ENCODE measurements at regions not wholly inside any gene's neighbourhood (a gene's known extent, or its start where the extent isn't known, plus 50 kb on each side); places are given as distances from the start of the nearest gene placed in this dataset.

- H3K4me1 ChIP-seq (ENCODE audit: control insufficient read depth, insufficient read depth, low read length, unreplicated experiment): peaks cover 15% of the 10 kb centered on the region
- no peak overlapping the region for H3K4me3 ChIP-seq (ENCODE audit: low read depth, low read length)
- no peak overlapping the region for H3K27ac ChIP-seq (ENCODE audit: low read depth, low read length)
- H3K79me2 ChIP-seq (ENCODE audit: control insufficient read depth, insufficient read depth, low read length, unreplicated experiment): no peaks in the 10 kb centered on the region
- H3K36me3 ChIP-seq (ENCODE audit: insufficient read depth, low read length): no peaks in the 10 kb centered on the region
- H2AFZ ChIP-seq (ENCODE audit: low read length, unreplicated experiment): no peak overlapping the region
- no peaks in the 10 kb centered on the region for H3K27me3 ChIP-seq (ENCODE audit: insufficient read depth, low read length)
Observed at GRCh38 chr13:99053636-99054233, 75.9 kb upstream of the DOCK9 start.

- Histone ChIP-seq H3K4me3 (ENCODE audit: low read depth, low read length) (no peak overlapping the region), H3K79me2 (ENCODE audit: control insufficient read depth, insufficient read depth, low read length, unreplicated experiment) (no peaks in the 10 kb centered on the region), H3K36me3 (ENCODE audit: insufficient read depth, low read length) (no peaks in the 10 kb centered on the region), H3K27ac (ENCODE audit: low read depth, low read length) (no peak overlapping the region), H3K27me3 (ENCODE audit: insufficient read depth, low read length) (no peaks in the 10 kb centered on the region), H2AFZ (ENCODE audit: low read length, unreplicated experiment) (no peak overlapping the region), H3K4me1 (ENCODE audit: control insufficient read depth, insufficient read depth, low read length, unreplicated experiment) (peaks cover 15% of the 10 kb centered on the region)
Observed at GRCh38 chr13:99055281-99055680, 77.4 kb upstream of the DOCK9 start.

- no peaks in the 10 kb centered on the region for H3K27me3 ChIP-seq (ENCODE audit: insufficient read depth, low read length)
- no peak overlapping the region for H3K27ac ChIP-seq (ENCODE audit: low read depth, low read length)
- H3K4me1 ChIP-seq (ENCODE audit: control insufficient read depth, insufficient read depth, low read length, unreplicated experiment): peaks cover 15% of the 10 kb centered on the region
- H3K4me3 ChIP-seq (ENCODE audit: low read depth, low read length): no peak overlapping the region
- no peaks in the 10 kb centered on the region for H3K36me3 ChIP-seq (ENCODE audit: insufficient read depth, low read length)
- H2AFZ ChIP-seq (ENCODE audit: low read length, unreplicated experiment): no peak overlapping the region
- no peaks in the 10 kb centered on the region for H3K79me2 ChIP-seq (ENCODE audit: control insufficient read depth, insufficient read depth, low read length, unreplicated experiment)
Observed at GRCh38 chr13:99055735-99056134, 77.9 kb upstream of the DOCK9 start.

- Histone ChIP-seq H3K36me3 (ENCODE audit: insufficient read depth, low read length) (no peaks in the 10 kb centered on the region), H2AFZ (ENCODE audit: low read length, unreplicated experiment) (no peak overlapping the region), H3K27ac (ENCODE audit: low read depth, low read length) (no peak overlapping the region), H3K79me2 (ENCODE audit: control insufficient read depth, insufficient read depth, low read length, unreplicated experiment) (no peaks in the 10 kb centered on the region), H3K27me3 (ENCODE audit: insufficient read depth, low read length) (no peaks in the 10 kb centered on the region), H3K4me3 (ENCODE audit: low read depth, low read length) (no peak overlapping the region), H3K4me1 (ENCODE audit: control insufficient read depth, insufficient read depth, low read length, unreplicated experiment) (peaks cover 15% of the 10 kb centered on the region)
Observed at GRCh38 chr13:99056381-99057014, 78.6 kb upstream of the DOCK9 start.

- peaks cover 15% of the 10 kb centered on the region for H3K4me1 ChIP-seq (ENCODE audit: control insufficient read depth, insufficient read depth, low read length, unreplicated experiment)
- H3K27ac ChIP-seq (ENCODE audit: low read depth, low read length): no peak overlapping the region
- H3K4me3 ChIP-seq (ENCODE audit: low read depth, low read length): no peak overlapping the region
- H3K27me3 ChIP-seq (ENCODE audit: insufficient read depth, low read length): no peaks in the 10 kb centered on the region
- no peaks in the 10 kb centered on the region for H3K79me2 ChIP-seq (ENCODE audit: control insufficient read depth, insufficient read depth, low read length, unreplicated experiment)
- H2AFZ ChIP-seq (ENCODE audit: low read length, unreplicated experiment): no peak overlapping the region
- H3K36me3 ChIP-seq (ENCODE audit: insufficient read depth, low read length): no peaks in the 10 kb centered on the region
Observed at GRCh38 chr13:99057310-99057975, 79.6 kb upstream of the DOCK9 start.

GRCh38 chr13:99058527-99059495 lies 80.9 kb upstream of the DOCK9 start:
- Histone ChIP-seq H3K79me2 (ENCODE audit: control insufficient read depth, insufficient read depth, low read length, unreplicated experiment) (no peaks in the 10 kb centered on the region), H3K27me3 (ENCODE audit: insufficient read depth, low read length) (no peaks in the 10 kb centered on the region), H3K4me3 (ENCODE audit: low read depth, low read length) (no peak overlapping the region), H3K36me3 (ENCODE audit: insufficient read depth, low read length) (no peaks in the 10 kb centered on the region), H3K27ac (ENCODE audit: low read depth, low read length) (no peak overlapping the region), H2AFZ (ENCODE audit: low read length, unreplicated experiment) (no peak overlapping the region), H3K4me1 (ENCODE audit: control insufficient read depth, insufficient read depth, low read length, unreplicated experiment) (peaks cover 19% of the 10 kb centered on the region)

- no peaks in the 10 kb centered on the region for H3K79me2 ChIP-seq (ENCODE audit: control insufficient read depth, insufficient read depth, low read length, unreplicated experiment)
Observed at GRCh38 chr13:99059498-99060075, 81.7 kb upstream of the DOCK9 start.

GRCh38 chr13:99061411-99061810 lies 83.5 kb upstream of the DOCK9 start:
- Histone ChIP-seq H3K27me3 (ENCODE audit: insufficient read depth, low read length) (no peaks in the 10 kb centered on the region), H3K4me1 (ENCODE audit: control insufficient read depth, insufficient read depth, low read length, unreplicated experiment) (peaks cover 15% of the 10 kb centered on the region), H3K79me2 (ENCODE audit: control insufficient read depth, insufficient read depth, low read length, unreplicated experiment) (no peaks in the 10 kb centered on the region)

More at GRCh38 chr13:99059498-99060075, 81.7 kb upstream of the DOCK9 start:
- H3K27me3 ChIP-seq (ENCODE audit: insufficient read depth, low read length): no peaks in the 10 kb centered on the region
- no peaks in the 10 kb centered on the region for H3K36me3 ChIP-seq (ENCODE audit: insufficient read depth, low read length)
- peaks cover 20% of the 10 kb centered on the region for H3K4me1 ChIP-seq (ENCODE audit: control insufficient read depth, insufficient read depth, low read length, unreplicated experiment)
- H3K27ac ChIP-seq (ENCODE audit: low read depth, low read length): no peak overlapping the region
- no peak overlapping the region for H2AFZ ChIP-seq (ENCODE audit: low read length, unreplicated experiment)
- H3K4me3 ChIP-seq (ENCODE audit: low read depth, low read length): no peak overlapping the region

GRCh38 chr13:99062593-99062992 lies 84.7 kb upstream of the DOCK9 start:
- H2AFZ ChIP-seq (ENCODE audit: low read length, unreplicated experiment): no peak overlapping the region
- H3K27me3 ChIP-seq (ENCODE audit: insufficient read depth, low read length): no peaks in the 10 kb centered on the region

More at GRCh38 chr13:99061411-99061810, 83.5 kb upstream of the DOCK9 start:
- no peak overlapping the region for H3K27ac ChIP-seq (ENCODE audit: low read depth, low read length)
- H3K36me3 ChIP-seq (ENCODE audit: insufficient read depth, low read length): no peaks in the 10 kb centered on the region
- H2AFZ ChIP-seq (ENCODE audit: low read length, unreplicated experiment): no peak overlapping the region
- no peak overlapping the region for H3K4me3 ChIP-seq (ENCODE audit: low read depth, low read length)

GRCh38 chr13:99063178-99063577 lies 85.3 kb upstream of the DOCK9 start:
- no peak overlapping the region for H2AFZ ChIP-seq (ENCODE audit: low read length, unreplicated experiment)
- H3K27me3 ChIP-seq (ENCODE audit: insufficient read depth, low read length): no peaks in the 10 kb centered on the region
- H3K27ac ChIP-seq (ENCODE audit: low read depth, low read length): no peak overlapping the region
- no peaks in the 10 kb centered on the region for H3K79me2 ChIP-seq (ENCODE audit: control insufficient read depth, insufficient read depth, low read length, unreplicated experiment)
- H3K4me1 ChIP-seq (ENCODE audit: control insufficient read depth, insufficient read depth, low read length, unreplicated experiment): peaks cover 22% of the 10 kb centered on the region
- no peaks in the 10 kb centered on the region for H3K36me3 ChIP-seq (ENCODE audit: insufficient read depth, low read length)
- H3K4me3 ChIP-seq (ENCODE audit: low read depth, low read length): no peak overlapping the region

More at GRCh38 chr13:99062593-99062992, 84.7 kb upstream of the DOCK9 start:
- Histone ChIP-seq H3K36me3 (ENCODE audit: insufficient read depth, low read length) (no peaks in the 10 kb centered on the region), H3K79me2 (ENCODE audit: control insufficient read depth, insufficient read depth, low read length, unreplicated experiment) (no peaks in the 10 kb centered on the region), H3K27ac (ENCODE audit: low read depth, low read length) (no peak overlapping the region), H3K4me1 (ENCODE audit: control insufficient read depth, insufficient read depth, low read length, unreplicated experiment) (peaks cover 16% of the 10 kb centered on the region), H3K4me3 (ENCODE audit: low read depth, low read length) (no peak overlapping the region)

Data from ACC112 (cell line).